ENCODE measurements at regions not wholly inside any gene's neighbourhood (a gene's known extent, or its start where the extent isn't known, plus 50 kb on each side); places are given as distances from the start of the nearest gene placed in this dataset.

- TF ChIP-seq CTCF (IDR thresholded peaks at IDR 0.05) = no peak
- no peak for TF ChIP-seq EZH2phosphoT487 (IDR thresholded peaks at IDR 0.05)
These were observed 1390.7 kb downstream of the FAM181B start for GRCh38 chr11:81342966-81343365.

Data from neural progenitor cell (in vitro differentiated cells).